ENCODE measurements at regions not wholly inside any gene's neighbourhood (a gene's known extent, or its start where the extent isn't known, plus 50 kb on each side); places are given as distances from the start of the nearest gene placed in this dataset.

GRCh38 chr1:95991787-95992520 is 729.6 kb upstream of the PTBP2 start:
- H3K4me3 ChIP-seq (ENCODE audit: low read length): no peak overlapping the region
- TF ChIP-seq CTCF (conservative IDR thresholded peaks at IDR 0.05; ENCODE audit: low read depth, low read length): no peak
- DNase-seq (ENCODE audit: low read depth): no peak

GRCh38 chr1:95994643-95995042 is 726.9 kb upstream of the PTBP2 start:
- H3K4me3 ChIP-seq (ENCODE audit: low read length): no peak overlapping the region
- DNase-seq (ENCODE audit: low read depth): no peak
- no peak for TF ChIP-seq CTCF (conservative IDR thresholded peaks at IDR 0.05; ENCODE audit: low read depth, low read length)

GRCh38 chr1:96002201-96002600 is 719.4 kb upstream of the PTBP2 start:
- no peak for DNase-seq (ENCODE audit: low read depth)
- no peak overlapping the region for H3K4me3 ChIP-seq (ENCODE audit: low read length)
- no peak for TF ChIP-seq CTCF (conservative IDR thresholded peaks at IDR 0.05; ENCODE audit: low read depth, low read length)

- no peak for TF ChIP-seq CTCF (conservative IDR thresholded peaks at IDR 0.05; ENCODE audit: low read depth, low read length)
- no peak for DNase-seq (ENCODE audit: low read depth)
- no peak overlapping the region for H3K4me3 ChIP-seq (ENCODE audit: low read length)
Measured at GRCh38 chr1:96002969-96003964, 718.3 kb upstream of the PTBP2 start.

- no peak overlapping the region for H3K4me3 ChIP-seq (ENCODE audit: low read length)
- DNase-seq (ENCODE audit: low read depth): no peak
- TF ChIP-seq CTCF (conservative IDR thresholded peaks at IDR 0.05; ENCODE audit: low read depth, low read length): no peak
Measured at GRCh38 chr1:96009831-96010434, 711.7 kb upstream of the PTBP2 start.

GRCh38 chr1:96011606-96012005 is 710.0 kb upstream of the PTBP2 start:
- DNase-seq (ENCODE audit: low read depth): no peak
- TF ChIP-seq CTCF (conservative IDR thresholded peaks at IDR 0.05; ENCODE audit: low read depth, low read length): no peak
- H3K4me3 ChIP-seq (ENCODE audit: low read length): no peak overlapping the region
